ENCODE measurements at regions not wholly inside any gene's neighbourhood (a gene's known extent, or its start where the extent isn't known, plus 50 kb on each side); places are given as distances from the start of the nearest gene placed in this dataset.
A peak's percentile ranks its signal among the peaks of the same experiment; 100 is the strongest.
"Not testable (repeated sequence)": the region's sequence is repeated elsewhere in the genome, so short reads cannot be mapped to it uniquely, and the experiment has no call there.

DNA sequence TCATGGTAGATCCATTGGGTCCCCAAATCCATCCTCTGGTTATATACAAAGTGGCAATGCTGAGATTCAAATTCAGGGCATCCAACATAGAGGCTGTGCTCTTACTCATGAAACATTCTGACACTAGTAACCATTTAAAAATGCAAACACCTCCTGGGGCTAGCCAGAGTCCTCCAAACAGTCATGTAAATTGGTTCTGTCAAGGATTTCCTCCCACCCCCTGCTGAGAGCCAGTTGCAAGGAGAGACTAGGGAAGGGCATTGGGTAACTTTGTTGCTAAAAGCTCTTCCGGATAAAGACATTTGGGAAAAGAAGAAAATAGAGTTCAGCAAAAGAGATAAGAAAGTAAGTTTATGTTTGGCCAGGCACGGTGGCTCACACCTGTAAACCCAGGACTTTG, 58.3 kb downstream of the ART5 start:
- DNase-seq, result not testable (repeated sequence)

DNA sequence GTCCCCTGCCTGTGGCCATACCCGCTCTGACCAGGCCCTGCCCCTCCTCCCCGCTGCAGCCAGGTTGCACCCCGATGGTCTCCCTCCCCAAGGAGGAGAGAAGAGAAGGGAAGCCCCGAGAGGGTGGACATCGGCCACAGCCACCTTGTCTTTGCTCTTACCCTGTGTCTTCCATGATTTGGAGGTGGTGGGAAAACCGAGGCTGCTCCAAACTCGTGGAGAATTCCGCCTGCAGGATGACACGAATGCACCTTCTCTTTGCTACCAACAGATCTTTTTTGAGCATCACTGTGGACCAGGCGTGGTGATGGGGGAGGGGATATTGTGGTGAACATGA, 60.4 kb downstream of the ART5 start:
- DNase-seq, result not testable (repeated sequence)

GRCh38 chr11:3580487-3581388, 61.1 kb downstream of the ART5 start:
- DNase-seq, result peak; percentile 45

DNA sequence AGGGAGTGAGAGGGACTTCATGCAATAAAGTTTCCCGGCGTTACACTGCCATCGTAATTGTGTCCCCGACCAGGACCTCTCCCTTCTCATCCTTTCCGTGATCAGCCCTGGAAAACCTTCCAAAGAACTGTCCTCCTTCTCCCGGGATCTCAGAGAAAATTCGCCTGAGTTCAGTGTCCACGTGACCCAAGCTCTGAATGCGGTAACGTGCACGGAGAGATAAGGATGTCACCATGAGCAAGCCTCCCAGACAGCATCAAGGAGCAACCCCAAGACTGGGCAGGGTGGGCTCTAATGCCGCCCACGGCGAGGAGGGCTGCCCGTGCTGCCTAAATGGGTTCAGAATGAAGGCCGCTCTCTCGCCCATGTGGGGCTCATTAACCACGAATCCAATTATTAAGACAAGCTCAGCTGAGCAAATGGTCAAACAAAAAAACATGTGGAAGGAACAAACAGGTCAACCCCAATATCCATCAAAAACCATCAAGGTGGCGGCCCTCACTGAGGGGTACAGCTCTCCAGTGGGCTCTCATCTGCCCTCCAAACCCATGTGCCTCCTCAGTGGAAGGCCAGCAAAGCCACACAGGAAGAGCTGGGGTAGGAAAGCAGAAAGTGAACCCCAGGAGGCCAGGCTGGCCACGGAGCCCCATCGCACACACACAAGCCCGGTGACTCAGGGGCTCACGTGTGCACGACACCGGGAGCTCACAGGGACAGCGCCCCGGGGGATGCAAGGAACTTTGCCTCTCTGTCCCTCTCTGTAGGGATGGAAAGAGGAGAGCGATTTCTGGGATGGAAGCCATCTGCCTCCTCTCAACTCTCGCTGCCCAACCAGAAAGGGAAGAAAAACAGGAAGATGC, 62.0 kb downstream of the ART5 start:
- DNase-seq, result not testable (repeated sequence)

DNA sequence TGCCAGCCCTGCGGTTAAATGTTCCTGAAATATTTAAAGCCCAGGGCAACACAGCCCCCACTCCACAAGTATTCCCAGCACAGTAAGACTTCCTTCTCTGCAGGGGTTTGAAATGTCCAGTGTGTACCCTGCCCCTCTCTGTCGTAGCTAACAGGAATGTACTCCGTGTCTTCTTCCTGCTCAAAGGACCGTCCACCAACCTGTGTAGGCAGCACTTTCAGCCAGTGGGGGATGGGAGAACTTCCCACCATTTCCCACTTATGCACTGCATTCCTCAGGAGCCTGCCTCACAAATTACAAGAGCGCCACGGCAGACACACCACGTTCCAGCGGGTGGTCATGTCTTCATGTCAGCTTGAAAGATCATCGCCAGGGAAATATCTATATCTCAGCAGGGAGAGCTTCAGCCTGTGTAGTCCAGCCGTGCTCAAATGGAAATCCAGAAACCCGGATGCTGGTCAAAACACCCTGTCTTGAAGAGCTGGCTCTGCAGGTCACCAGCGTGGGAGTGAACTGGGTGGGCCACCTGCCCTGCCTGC, 65.7 kb downstream of the ART5 start:
- DNase-seq, result not testable (repeated sequence)

GRCh38 chr11:3572976-3573647, 68.7 kb downstream of the ART5 start:
- DNase-seq, result not testable (repeated sequence)

DNA sequence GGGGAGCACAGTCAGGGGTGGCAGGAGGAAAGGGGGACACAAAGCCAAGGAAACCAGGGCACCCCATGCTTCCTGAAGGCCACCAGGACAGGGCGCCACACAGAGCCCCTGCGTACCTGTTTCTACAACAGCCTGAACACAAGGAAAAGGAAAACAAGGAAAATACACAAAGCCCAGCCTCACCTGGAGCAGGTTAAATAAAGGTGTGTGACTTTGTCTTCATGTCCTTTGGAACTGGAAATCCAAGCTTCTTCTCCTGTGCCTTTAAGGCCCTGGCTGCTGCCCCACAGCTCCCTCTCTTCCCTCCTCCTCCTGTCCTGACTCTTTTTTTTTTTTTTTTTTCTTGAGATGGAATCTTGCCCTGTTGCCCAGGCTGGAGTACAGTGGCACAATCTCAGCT, 70.0 kb downstream of the ART5 start:
- DNase-seq, result not testable (repeated sequence)

GRCh38 chr11:3565838-3566237, 76.0 kb downstream of the ART5 start:
- DNase-seq, result not testable (repeated sequence)

DNA sequence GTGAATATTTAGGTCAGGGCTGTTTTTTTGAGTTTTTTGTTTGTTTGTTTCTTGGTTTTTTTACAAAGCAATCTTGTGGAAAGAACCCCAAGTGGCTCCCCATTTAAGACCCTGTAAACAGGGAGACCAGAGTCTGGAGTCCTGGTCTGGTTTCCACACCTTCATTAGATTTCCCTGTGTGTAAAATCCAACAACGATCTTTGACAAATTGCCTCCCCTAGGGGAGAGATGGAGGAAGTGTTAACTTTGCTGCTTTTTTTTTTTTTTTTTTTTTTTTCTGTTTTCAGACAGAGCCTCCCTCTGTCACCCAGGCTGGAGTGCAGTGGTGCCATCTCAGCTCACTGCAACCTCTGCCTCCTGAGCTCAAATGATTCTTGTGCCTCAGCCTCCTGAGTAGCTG, 77.4 kb downstream of the ART5 start:
- not testable (repeated sequence) for DNase-seq

DNA sequence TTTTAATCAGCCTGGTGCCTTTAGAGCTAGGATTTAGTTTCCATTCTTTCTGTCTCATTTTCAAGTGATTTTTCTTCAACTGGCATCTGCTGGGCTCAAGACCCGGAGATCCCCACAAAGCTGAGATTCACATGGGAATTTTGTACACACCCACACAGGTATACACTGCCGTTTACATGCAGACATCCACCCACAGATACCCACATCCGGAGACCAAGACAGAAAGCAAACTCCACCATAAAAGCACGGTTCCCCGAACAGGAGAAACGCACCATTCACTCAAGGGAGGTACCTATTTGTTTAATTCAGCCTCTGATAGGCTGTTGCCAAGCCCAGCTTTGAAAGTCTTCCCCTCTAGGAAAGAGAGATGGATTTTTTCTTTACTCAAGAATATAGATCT, 87.2 kb downstream of the ART5 start:
- not testable (repeated sequence) for DNase-seq

GRCh38 chr11:3544990-3545389, 96.8 kb downstream of the ART5 start:
- not testable (repeated sequence) for DNase-seq

DNA sequence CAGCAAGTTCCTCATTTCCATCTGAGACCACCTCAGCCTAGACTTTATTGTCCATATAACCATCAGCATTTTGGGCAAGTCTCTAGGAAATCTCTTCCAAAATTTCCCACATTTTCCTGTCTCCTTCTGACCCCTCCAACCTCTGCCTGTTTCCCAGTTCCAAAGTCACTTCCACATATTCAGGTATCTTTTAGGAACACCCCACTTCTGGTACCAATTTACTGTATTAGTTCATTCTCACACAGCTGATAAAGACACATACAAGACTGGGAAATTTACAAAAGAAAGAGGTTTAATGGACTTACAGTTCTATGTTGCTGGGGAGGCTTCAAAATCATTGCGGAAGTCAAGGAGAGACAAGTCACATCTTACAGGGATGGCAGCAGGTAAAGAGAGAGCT, 103.6 kb downstream of the ART5 start:
- not testable (repeated sequence) for DNase-seq

GRCh38 chr11:3537254-3537653, 104.5 kb downstream of the ART5 start:
- DNase-seq, result not testable (repeated sequence)

DNA sequence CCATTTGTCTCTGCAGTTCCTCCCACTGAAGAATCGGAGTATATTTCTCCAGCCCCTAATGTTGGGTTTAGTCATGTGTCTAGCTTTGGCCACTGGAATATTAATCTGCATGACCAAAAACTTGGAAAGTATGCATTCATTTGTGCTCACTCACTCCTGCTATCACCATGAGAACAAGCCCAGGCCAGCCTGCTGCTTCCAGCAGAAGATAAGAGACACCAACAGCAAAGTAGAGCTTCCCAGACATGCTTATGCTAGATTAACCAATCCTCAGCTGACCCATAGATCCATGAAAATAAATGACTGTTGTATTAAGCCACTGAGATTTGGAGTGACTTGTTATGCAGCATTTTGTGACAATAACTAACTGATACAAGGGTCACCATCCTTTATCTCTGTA, 108.8 kb downstream of the ART5 start:
- not testable (repeated sequence) for DNase-seq

- DNase-seq, result not testable (repeated sequence)
These were observed 110.5 kb downstream of the ART5 start for GRCh38 chr11:3531280-3531679.

DNA sequence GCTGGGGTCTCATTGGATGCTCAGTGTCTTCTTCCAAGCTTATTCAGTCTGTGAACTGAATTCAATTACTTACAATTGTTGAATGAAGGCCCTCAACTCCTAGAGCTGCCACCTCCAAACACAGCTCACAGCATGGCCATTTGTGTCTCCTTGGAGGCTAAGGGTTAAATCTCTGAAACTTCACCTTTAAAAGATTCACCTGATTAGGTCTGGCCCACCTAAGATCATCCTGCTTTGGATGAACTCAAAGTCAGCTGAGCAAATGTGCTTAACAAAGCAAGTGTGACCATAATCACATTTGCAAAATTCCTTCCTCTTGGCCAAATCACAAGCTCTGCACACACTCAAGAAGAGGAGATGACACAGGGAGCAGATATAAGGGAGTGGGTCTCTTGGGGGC, 118.2 kb downstream of the ART5 start:
- DNase-seq, result not testable (repeated sequence)

DNA sequence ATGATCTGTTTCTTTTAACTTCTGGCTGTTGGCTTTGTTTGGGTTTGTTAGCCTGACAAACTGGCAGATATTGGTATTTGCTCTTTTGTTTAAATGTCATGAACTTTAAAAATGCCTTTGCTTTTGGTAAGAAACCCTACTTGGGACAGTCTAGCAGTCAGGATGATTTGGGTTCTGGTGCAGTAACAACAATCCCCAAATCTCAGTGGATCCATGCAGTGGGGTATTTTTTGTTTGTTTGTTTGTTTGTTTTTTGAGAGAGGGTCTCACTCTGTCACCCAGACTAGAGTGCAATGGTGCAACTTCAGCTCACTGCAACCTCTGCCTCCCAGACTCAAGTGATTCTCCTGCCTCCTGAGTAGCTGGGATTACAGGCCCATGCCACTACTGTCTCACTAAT, 120.9 kb downstream of the ART5 start:
- not testable (repeated sequence) for DNase-seq

DNA sequence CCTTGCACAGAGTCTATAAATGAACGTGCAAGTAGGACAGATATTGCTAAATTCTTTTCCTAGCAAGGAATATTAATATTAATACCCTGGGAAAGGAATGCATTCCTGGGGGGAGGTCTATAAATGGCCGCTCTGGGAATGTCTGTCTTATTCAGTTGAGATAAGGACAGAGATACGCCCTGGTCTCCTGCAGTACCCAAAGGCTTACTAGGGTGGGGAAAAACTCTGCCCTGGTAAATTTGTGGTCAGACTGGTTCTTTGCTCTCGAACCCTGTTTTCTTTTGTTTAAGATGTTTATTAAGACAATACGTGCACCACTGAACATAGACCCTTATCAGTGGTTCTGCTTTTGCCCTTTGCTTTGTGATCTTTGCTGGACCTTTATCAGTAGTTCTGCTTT, 122.0 kb downstream of the ART5 start:
- not testable (repeated sequence) for DNase-seq

GRCh38 chr11:3516934-3517567, 124.7 kb downstream of the ART5 start:
- DNase-seq, result not testable (repeated sequence)

DNA sequence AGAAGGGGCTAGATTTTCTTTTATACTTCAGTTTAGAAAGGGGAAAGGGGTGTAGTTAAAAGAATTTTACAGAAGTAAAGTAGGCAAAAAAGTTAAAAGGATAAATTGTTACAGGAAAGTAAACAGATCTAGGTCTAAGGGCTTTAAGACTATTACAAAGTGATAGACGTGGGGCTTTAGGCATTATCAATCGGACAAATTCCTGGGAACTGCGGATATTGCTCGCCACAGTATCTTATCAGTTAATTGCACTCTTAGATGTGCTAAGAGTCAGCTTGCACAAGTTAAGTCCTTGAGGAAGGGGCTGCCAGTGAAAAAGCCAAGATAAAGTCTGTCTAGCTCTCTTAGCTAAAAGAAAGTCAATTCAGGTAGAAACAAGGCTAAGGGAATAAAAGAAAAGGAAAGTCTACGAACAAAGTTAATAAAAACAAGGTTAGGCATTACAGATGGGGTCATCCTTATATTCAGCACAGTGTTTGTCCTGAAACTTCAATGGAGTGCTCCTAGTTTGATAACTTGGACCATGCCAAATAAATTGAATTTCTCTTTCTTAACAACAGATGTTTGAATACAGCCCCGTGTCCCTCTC, 125.4 kb downstream of the ART5 start:
- DNase-seq, result not testable (repeated sequence)

DNA sequence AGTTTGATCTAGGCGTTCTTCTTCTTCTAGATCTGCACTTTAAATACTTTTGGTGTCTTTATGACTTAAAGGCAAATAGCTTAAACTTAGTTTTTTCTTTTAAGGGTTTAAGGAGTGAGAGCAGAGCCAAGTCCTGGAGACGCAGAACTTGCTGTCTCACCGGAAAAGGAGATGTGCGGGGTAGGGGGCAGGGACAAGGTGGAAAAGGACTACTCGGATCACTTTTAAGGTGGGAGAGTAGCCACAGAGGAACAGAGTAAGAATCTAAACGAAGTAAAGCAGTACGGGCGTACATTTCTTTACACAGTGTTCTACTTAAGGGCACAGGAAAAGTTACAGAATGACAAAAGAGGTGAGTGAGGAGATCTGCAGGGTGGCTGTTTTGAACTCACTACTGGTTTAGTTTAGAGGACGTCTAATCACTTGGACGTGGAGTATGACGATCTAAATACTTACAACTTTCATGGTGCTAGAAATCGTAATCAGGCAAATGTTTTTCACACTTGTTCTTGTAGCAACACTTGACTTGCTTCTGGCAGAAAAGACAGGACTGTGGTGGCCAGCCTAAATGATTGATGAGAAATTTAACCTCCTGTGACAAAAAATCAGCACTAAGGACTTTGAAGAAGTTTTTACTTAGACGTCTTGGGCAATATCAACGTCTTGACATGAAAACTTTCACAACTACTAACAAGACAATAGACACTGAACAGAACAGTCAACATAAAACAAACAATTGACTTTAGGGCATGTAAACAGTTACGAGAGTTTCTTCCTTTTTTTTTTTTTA, 127.0 kb downstream of the ART5 start:
- not testable (repeated sequence) for DNase-seq
